ENCODE measurements at regions not wholly inside any gene's neighbourhood (a gene's known extent, or its start where the extent isn't known, plus 50 kb on each side); places are given as distances from the start of the nearest gene placed in this dataset.

DNA sequence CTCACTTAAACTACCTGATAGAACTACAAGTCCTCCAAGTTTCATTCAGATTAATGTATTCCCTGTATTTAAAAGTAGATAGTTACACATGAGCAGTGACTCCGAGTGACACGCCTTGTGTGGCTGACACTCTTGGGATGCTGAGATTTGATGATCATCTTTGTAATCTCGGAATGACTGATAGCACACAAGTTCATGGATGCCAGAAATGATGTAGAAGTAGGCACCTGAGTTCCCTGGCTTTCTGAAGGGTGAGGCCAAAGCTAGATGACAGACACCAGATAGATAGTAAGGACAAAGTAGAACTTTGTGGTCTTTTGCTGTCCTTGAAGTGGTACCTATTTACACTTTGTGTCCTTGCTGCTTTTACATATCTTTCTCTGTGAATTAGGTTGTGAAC lies 491.2 kb downstream of the PCNX1 start:
- TF ChIP-seq, protein P1, sequence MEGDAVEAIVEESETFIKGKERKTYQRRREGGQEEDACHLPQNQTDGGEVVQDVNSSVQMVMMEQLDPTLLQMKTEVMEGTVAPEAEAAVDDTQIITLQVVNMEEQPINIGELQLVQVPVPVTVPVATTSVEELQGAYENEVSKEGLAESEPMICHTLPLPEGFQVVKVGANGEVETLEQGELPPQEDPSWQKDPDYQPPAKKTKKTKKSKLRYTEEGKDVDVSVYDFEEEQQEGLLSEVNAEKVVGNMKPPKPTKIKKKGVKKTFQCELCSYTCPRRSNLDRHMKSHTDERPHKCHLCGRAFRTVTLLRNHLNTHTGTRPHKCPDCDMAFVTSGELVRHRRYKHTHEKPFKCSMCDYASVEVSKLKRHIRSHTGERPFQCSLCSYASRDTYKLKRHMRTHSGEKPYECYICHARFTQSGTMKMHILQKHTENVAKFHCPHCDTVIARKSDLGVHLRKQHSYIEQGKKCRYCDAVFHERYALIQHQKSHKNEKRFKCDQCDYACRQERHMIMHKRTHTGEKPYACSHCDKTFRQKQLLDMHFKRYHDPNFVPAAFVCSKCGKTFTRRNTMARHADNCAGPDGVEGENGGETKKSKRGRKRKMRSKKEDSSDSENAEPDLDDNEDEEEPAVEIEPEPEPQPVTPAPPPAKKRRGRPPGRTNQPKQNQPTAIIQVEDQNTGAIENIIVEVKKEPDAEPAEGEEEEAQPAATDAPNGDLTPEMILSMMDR (IDR thresholded peaks at IDR 0.05) = no peak
- no peak for TF ChIP-seq POLR2A (IDR thresholded peaks at IDR 0.05)
